PC-3 (cell line): ENCODE measurements at regions not wholly inside any gene's neighbourhood (a gene's known extent, or its start where the extent isn't known, plus 50 kb on each side); places are given as distances from the start of the nearest gene placed in this dataset.

Experiments
- ATAC-seq: fragments of 200-7000 bp; cut with Tn5 transposase; 2 replicates; pipeline ENCODE4 v1.9.1; 2020; ENCODE audit warnings: mild to moderate bottlenecking, moderate library complexity
- BruUV-seq: library from RNA; stranded (reverse); fragments of 400-500 nt; replicated peaks from 2 replicates; lab custom pipeline; 2021; lab: Mats Ljungman, UMichigan
- CTCF ChIA-PET: fragments of 300-600 bp; sonication (Branson Sonifier 250); formaldehyde crosslinking; loops from one replicate; lab custom pipeline; 2022; ENCODE audit warnings: antibody characterized with exemption; lab: Charles Lee
- POLR2A ChIA-PET: fragments of 300-600 bp; sonication (Branson Sonifier 250); formaldehyde crosslinking; loops from one replicate; lab custom pipeline; 2022; ENCODE audit warnings: antibody characterized with exemption; ENCODE audit not compliant: unreplicated experiment; lab: Charles Lee
- DNase-seq: peaks from one replicate; pipeline ENCODE4 v3.0.0-alpha.2; 2015
- H2AFZ ChIP-seq: fragments of 300-600 bp; sonication (generic); 2 replicates; pipeline ENCODE4 v1.6.0; 2016; ENCODE audit warnings: antibody characterized with exemption, low read length
- H3F3A ChIP-seq: fragments of 300-600 bp; sonication (generic); one replicate; pipeline ENCODE4 v1.6.0; 2017; ENCODE audit warnings: antibody characterized with exemption, low read length, control low read depth, mild to moderate bottlenecking; ENCODE audit not compliant: unreplicated experiment
- H3K27ac ChIP-seq: fragments of 300-600 bp; sonication (generic); 2 replicates; pipeline ENCODE4 v1.5.1; 2016; ENCODE audit warnings: mild to moderate bottlenecking, low read length
- H3K27me3 ChIP-seq: fragments of 300-600 bp; sonication (generic); 2 replicates; pipeline ENCODE4 v1.6.1; 2016; ENCODE audit warnings: low read length, mixed read lengths
- H3K36me3 ChIP-seq: fragments of 300-600 bp; sonication (generic); 2 replicates; pipeline ENCODE4 v1.6.1; 2016; ENCODE audit warnings: low read depth, mixed run types, low read length, mixed read lengths
- H3K4me1 ChIP-seq: fragments of 300-600 bp; sonication (generic); 2 replicates; pipeline ENCODE4 v1.5.1; 2016; ENCODE audit warnings: low read length; ENCODE audit not compliant: insufficient read depth
- H3K4me2 ChIP-seq: fragments of 300-600 bp; sonication (generic); 2 replicates; pipeline ENCODE4 v1.6.0; 2016; ENCODE audit warnings: low read length
- H3K4me3 ChIP-seq: fragments of 300-600 bp; sonication (generic); 2 replicates; pipeline ENCODE4 v1.5.1; 2016; ENCODE audit warnings: mild to moderate bottlenecking, low read length, mixed read lengths
- H3K79me2 ChIP-seq: fragments of 300-600 bp; sonication (generic); 2 replicates; pipeline ENCODE4 v1.6.1; 2017; ENCODE audit warnings: low read length, mixed read lengths
- H3K9ac ChIP-seq: fragments of 300-600 bp; sonication (generic); 2 replicates; pipeline ENCODE4 v1.6.0; 2016; ENCODE audit warnings: mild to moderate bottlenecking, low read length
- H3K9me2 ChIP-seq: fragments of 300-600 bp; sonication (generic); replicated peaks from 2 replicates; pipeline ENCODE4 v1.6.1; 2016; ENCODE audit warnings: mixed run types, low read length, mixed read lengths
- H3K9me3 ChIP-seq: fragments of 300-600 bp; sonication (generic); 2 replicates; pipeline ENCODE4 v1.6.1; 2016; ENCODE audit warnings: low read length, mixed read lengths
- H4K20me1 ChIP-seq: fragments of 300-600 bp; sonication (generic); 2 replicates; pipeline ENCODE4 v1.6.1; 2016; ENCODE audit warnings: low read length, mixed read lengths
- CTCF ChIP-seq: fragments of 300-600 bp; sonication (generic); conservative IDR thresholded peaks from 2 replicates; pipeline ENCODE4 v1.5.1; 2017; ENCODE audit warnings: antibody characterized with exemption, low read depth, mild to moderate bottlenecking, low read length
- EZH2 ChIP-seq: fragments of 300-600 bp; sonication (generic); IDR thresholded peaks from one replicate; pipeline ENCODE4 v1.6.1; 2017; ENCODE audit warnings: antibody characterized with exemption, mild to moderate bottlenecking, low read length; ENCODE audit not compliant: unreplicated experiment
- EZH2phosphoT487 ChIP-seq: fragments of 300-600 bp; sonication (generic); IDR thresholded peaks from 2 replicates; pipeline ENCODE4 v1.6.1; 2018; ENCODE audit warnings: mild to moderate bottlenecking, antibody characterized with exemption, low read length, borderline replicate concordance
- intact Hi-C: fragments of 100-400 bp; cut with micrococcal nuclease; formaldehyde crosslinking; loops from 2 replicates; pipeline ENCODE4 v1.9.0; 2023

DNA sequence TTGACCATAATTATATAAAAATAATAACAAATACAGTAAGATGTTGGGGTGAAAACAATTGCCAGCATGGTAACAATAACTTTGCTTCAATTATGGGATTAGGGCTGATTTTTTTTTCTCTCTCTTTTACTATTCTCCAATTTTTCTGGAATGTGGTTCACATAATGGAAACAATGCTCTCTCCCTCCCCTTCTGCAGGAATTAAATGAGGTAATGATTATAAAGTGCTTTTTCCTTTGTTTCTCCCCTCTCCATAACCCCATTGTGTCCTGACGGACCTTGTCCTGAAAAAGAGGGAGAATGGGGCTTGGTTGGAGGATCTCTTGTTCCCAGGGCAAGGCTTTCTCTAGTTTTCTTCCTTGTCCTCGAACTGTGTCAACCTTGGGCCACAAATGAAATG lies 234.0 kb upstream of the ZNF32 start:
- ChIA-PET CTCF (no interaction called here), POLR2A (no interaction called here)
- Histone ChIP-seq H2AFZ (no peak overlapping the region), H3K9ac (no peak overlapping the region), H3K4me2 (no peak overlapping the region), H3K9me2 (no peaks in the 10 kb centered on the region), H3F3A (no peaks in the 10 kb centered on the region), H3K79me2 (no peaks in the 10 kb centered on the region), H3K9me3 (0 out of 2 replicates have a peak, but pooled peaks cover 3% of the 10 kb centered on the region), H3K4me1 (peaks cover 7% of the 10 kb centered on the region), H3K27ac (no peak overlapping the region), H3K36me3 (no peaks in the 10 kb centered on the region), H3K4me3 (no peak overlapping the region), H4K20me1 (no peaks in the 10 kb centered on the region), H3K27me3 (peaks cover 10% of the 10 kb centered on the region; the same call in 1 of the 2 replicates)
- TF ChIP-seq CTCF (no peak), EZH2phosphoT487 (no peak), EZH2 (no peak)
- no peak for ATAC-seq
- DNase-seq = no peak
- no TSS peak for BruUV-seq
- intact Hi-C loops = loop anchor here (10.0 kb wide), 1 partner anchor 52 kb away; no protein-coding TSS in a partner anchor

DNA sequence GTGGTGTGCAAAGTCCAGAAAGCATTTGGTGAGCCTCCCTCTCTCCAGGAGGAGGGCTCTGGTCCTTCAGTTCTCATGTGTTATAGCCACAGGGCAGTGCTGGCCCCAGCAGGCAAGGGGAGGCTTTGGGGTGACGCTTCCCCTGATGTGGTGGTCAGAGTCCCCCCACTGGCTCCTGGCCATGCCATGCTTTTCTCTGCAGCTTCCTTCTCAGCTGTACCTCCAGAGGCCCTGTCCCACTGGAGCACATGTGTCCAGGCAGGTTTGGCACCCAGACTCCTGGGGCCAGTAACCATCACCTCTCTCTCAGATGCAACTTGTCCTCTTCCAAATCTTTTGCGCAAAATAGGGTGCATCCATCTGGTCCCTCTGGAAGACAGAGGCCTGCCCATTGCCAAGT lies 233.0 kb upstream of the ZNF32 start:
- Histone ChIP-seq H3K27ac (no peak overlapping the region), H3K79me2 (no peaks in the 10 kb centered on the region), H4K20me1 (no peaks in the 10 kb centered on the region), H3K36me3 (no peaks in the 10 kb centered on the region), H3F3A (no peaks in the 10 kb centered on the region), H2AFZ (no peak overlapping the region), H3K4me2 (no peak overlapping the region), H3K27me3 (peaks cover 12% of the 10 kb centered on the region; the same call in 1 of the 2 replicates), H3K9ac (no peak overlapping the region), H3K9me3 (0 out of 2 replicates have a peak, but pooled peaks cover 2% of the 10 kb centered on the region), H3K9me2 (no peaks in the 10 kb centered on the region), H3K4me3 (no peak overlapping the region), H3K4me1 (peaks cover 7% of the 10 kb centered on the region)
- POLR2A ChIA-PET = no interaction called here
- BruUV-seq = no TSS peak
- intact Hi-C loops = loop anchor here (10.0 kb wide), 1 partner anchor 53 kb away; no protein-coding TSS in a partner anchor
- no peak for ATAC-seq
- no peak for TF ChIP-seq EZH2phosphoT487
- TF ChIP-seq EZH2 = no peak
- TF ChIP-seq CTCF = no peak
- DNase-seq = no peak
- CTCF ChIA-PET = no interaction called here

- H3K4me2 ChIP-seq = no peak overlapping the region
- BruUV-seq = no TSS peak
- no peaks in the 10 kb centered on the region for H3K9me3 ChIP-seq
- H3K9me2 ChIP-seq = no peaks in the 10 kb centered on the region
- H3K27ac ChIP-seq = no peak overlapping the region
- no peak for ATAC-seq
- H3K4me1 ChIP-seq = peaks cover 7% of the 10 kb centered on the region
- H3F3A ChIP-seq = no peaks in the 10 kb centered on the region
- H3K4me3 ChIP-seq = no peak overlapping the region
- DNase-seq = no peak
- POLR2A ChIA-PET = no interaction called here
- intact Hi-C loops = loop anchor here (10.0 kb wide), 1 partner anchor 55 kb away; no protein-coding TSS in a partner anchor
- no peaks in the 10 kb centered on the region for H3K36me3 ChIP-seq
- no peak overlapping the region for H3K9ac ChIP-seq
- TF ChIP-seq CTCF = no peak
- no peak for TF ChIP-seq EZH2phosphoT487
- no peak for TF ChIP-seq EZH2
- peaks cover 12% of the 10 kb centered on the region; the same call in 1 of the 2 replicates for H3K27me3 ChIP-seq
- no peaks in the 10 kb centered on the region for H4K20me1 ChIP-seq
- CTCF ChIA-PET = no interaction called here
- no peaks in the 10 kb centered on the region for H3K79me2 ChIP-seq
- H2AFZ ChIP-seq = no peak overlapping the region
These were observed 231.5 kb upstream of the ZNF32 start for GRCh38 chr10:43880160-43880559.
